Stimulated activated CD4-positive, alpha-beta T cell treated with anti-CD3 and anti-CD28 coated beads, Interleukin-2, amount 100 ng/mL, for 48 hours (primary cell): ENCODE measurements at regions not wholly inside any gene's neighbourhood (a gene's known extent, or its start where the extent isn't known, plus 50 kb on each side); places are given as distances from the start of the nearest gene placed in this dataset.

Experiments used
- DNase-seq, 2 donors: peaks; one replicate each; pipeline ENCODE4 v3.0.0-alpha.2; 2020

GRCh38 chr17:73757420-73757819 is 113.2 kb upstream of the SDK2 start:
- DNase-seq, result no peak

GRCh38 chr17:73758245-73758644 is 114.0 kb upstream of the SDK2 start:
- DNase-seq, result no peak

GRCh38 chr17:73759324-73759723 is 115.1 kb upstream of the SDK2 start:
- DNase-seq, result no peak

GRCh38 chr17:73759734-73760438 is 115.6 kb upstream of the SDK2 start:
- DNase-seq, result no peak

- DNase-seq, result no peak
Measured at GRCh38 chr17:73760439-73760758, 116.2 kb upstream of the SDK2 start.

- no peak for DNase-seq
Measured at GRCh38 chr17:73765824-73766563, 121.7 kb upstream of the SDK2 start.

GRCh38 chr17:73767696-73768095 is 123.5 kb upstream of the SDK2 start:
- no peak for DNase-seq

- no peak for DNase-seq
Measured at GRCh38 chr17:73768691-73769090, 124.4 kb upstream of the SDK2 start.

- no peak for DNase-seq
Measured at GRCh38 chr17:73769479-73769878, 125.2 kb upstream of the SDK2 start.

GRCh38 chr17:73770115-73770848 is 126.0 kb upstream of the SDK2 start:
- no peak for DNase-seq

GRCh38 chr17:73770849-73771229 is 126.6 kb upstream of the SDK2 start:
- no peak for DNase-seq

- DNase-seq, result no peak
Measured at GRCh38 chr17:73772107-73772705, 128.0 kb upstream of the SDK2 start.

- DNase-seq, result no peak
Measured at GRCh38 chr17:73773702-73774101, 129.5 kb upstream of the SDK2 start.

GRCh38 chr17:73774852-73775251 is 130.6 kb upstream of the SDK2 start:
- DNase-seq, result no peak

GRCh38 chr17:73776351-73777130 is 132.3 kb upstream of the SDK2 start:
- DNase-seq, result no peak

GRCh38 chr17:73777131-73777449 is 132.8 kb upstream of the SDK2 start:
- DNase-seq, result no peak

GRCh38 chr17:73782231-73782630 is 138.0 kb upstream of the SDK2 start:
- DNase-seq, result no peak

GRCh38 chr17:73782641-73783381 is 138.6 kb upstream of the SDK2 start:
- DNase-seq, result no peak

GRCh38 chr17:73783382-73783766 is 139.1 kb upstream of the SDK2 start:
- no peak for DNase-seq

GRCh38 chr17:73783945-73784603 is 139.8 kb upstream of the SDK2 start:
- DNase-seq, result no peak

- DNase-seq, result no peak
Measured at GRCh38 chr17:73785496-73785895, 141.3 kb upstream of the SDK2 start.
